ENCODE measurements at regions not wholly inside any gene's neighbourhood (a gene's known extent, or its start where the extent isn't known, plus 50 kb on each side); places are given as distances from the start of the nearest gene placed in this dataset.

DNA sequence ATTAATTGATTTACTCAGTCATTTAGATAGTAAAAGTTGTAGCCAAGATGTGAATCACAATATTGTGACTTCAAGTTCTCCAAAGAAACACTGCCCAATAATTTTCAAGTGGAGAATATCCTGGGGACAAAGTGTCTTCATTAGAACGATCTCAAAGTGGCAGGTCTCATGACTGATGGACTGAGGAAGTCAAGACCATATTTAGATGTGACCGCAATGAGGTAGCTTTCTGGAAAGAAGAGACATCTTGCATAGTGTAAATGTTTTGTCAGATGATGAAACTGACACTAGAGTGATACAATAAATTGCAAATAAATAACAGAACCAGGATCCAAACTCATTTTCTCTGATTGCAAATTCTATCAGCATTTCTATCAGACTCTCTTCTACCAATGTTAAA lies 1476.9 kb downstream of the EFNB2 start:
- TF ChIP-seq POLR2A (IDR thresholded peaks at IDR 0.05; ENCODE audit: low read depth) (no peak), POLR2AphosphoS5 (IDR thresholded peaks at IDR 0.05) (no peak), CTCF (IDR thresholded peaks at IDR 0.05) (no peak), EP300 (IDR thresholded peaks at IDR 0.05) (no peak)

Measured in esophagus muscularis mucosa (tissue), 4 donors.